Islet of Langerhans (tissue), 1 donor: ENCODE measurements at regions not wholly inside any gene's neighbourhood (a gene's known extent, or its start where the extent isn't known, plus 50 kb on each side); places are given as distances from the start of the nearest gene placed in this dataset.

ENCODE experiments used
- FAIRE-seq: peaks from one replicate; lab custom pipeline; 2011; peaks lifted over from hg19 to GRCh38; lab: Jason Lieb, UNC

GRCh38 chr9:119477197-119477596, 108.0 kb upstream of the BRINP1 start:
- no peak for FAIRE-seq

GRCh38 chr9:119458068-119458467, 88.8 kb upstream of the BRINP1 start:
- FAIRE-seq = no peak

- FAIRE-seq = no peak
Observed at GRCh38 chr9:119453980-119454379, 84.7 kb upstream of the BRINP1 start.

- FAIRE-seq = no peak
Observed at GRCh38 chr9:119453490-119453911, 84.3 kb upstream of the BRINP1 start.

- FAIRE-seq = no peak
Observed at GRCh38 chr9:119451426-119451825, 82.2 kb upstream of the BRINP1 start.

GRCh38 chr9:119443179-119443578, 73.9 kb upstream of the BRINP1 start:
- no peak for FAIRE-seq

- FAIRE-seq = no peak
Observed at GRCh38 chr9:119441832-119442231, 72.6 kb upstream of the BRINP1 start.

- FAIRE-seq = no peak
Observed at GRCh38 chr9:119441338-119441737, 72.1 kb upstream of the BRINP1 start.

- no peak for FAIRE-seq
Observed at GRCh38 chr9:119436261-119436660, 67.0 kb upstream of the BRINP1 start.

- FAIRE-seq = no peak
Observed at GRCh38 chr9:119435076-119435475, 65.8 kb upstream of the BRINP1 start.

GRCh38 chr9:119432428-119432827, 63.2 kb upstream of the BRINP1 start:
- FAIRE-seq = no peak

GRCh38 chr9:119429302-119429701, 60.1 kb upstream of the BRINP1 start:
- FAIRE-seq = no peak

GRCh38 chr9:119420231-119420630, 51.0 kb upstream of the BRINP1 start:
- no peak for FAIRE-seq
